Activated CD4-positive, alpha-beta memory T cell treated with anti-CD3 and anti-CD28 coated beads, Interleukin-2, amount 10 ng/mL, durations not matched to agents 7 days and 5 days (primary cell): ENCODE measurements at regions not wholly inside any gene's neighbourhood (a gene's known extent, or its start where the extent isn't known, plus 50 kb on each side); places are given as distances from the start of the nearest gene placed in this dataset.

Experiments
- CTCF ChIA-PET: fragments of 350-600 bp; sonication (Branson Sonifier 250); formaldehyde crosslinking; loops from one replicate; lab custom pipeline; 2021; ENCODE audit warnings: antibody characterized with exemption, inconsistent platforms; lab: Charles Lee
- POLR2A ChIA-PET: fragments of 350-600 bp; sonication (Branson Sonifier 250); formaldehyde crosslinking; loops from one replicate; lab custom pipeline; 2021; ENCODE audit warnings: antibody characterized with exemption; lab: Charles Lee
- DNase-seq: peaks from one replicate; pipeline ENCODE4 v3.0.0-alpha.2; 2020
- H3K27ac Mint-ChIP-seq: one replicate; pipeline ENCODE4 v1.8.0; 2021; ENCODE audit warnings: mild to moderate bottlenecking, mixed read lengths
- H3K27me3 Mint-ChIP-seq: one replicate; pipeline ENCODE4 v1.8.0; 2021; ENCODE audit warnings: mixed read lengths
- H3K36me3 Mint-ChIP-seq: one replicate; pipeline ENCODE4 v1.8.0; 2021; ENCODE audit warnings: low read depth, mixed read lengths
- H3K4me1 Mint-ChIP-seq: one replicate; pipeline ENCODE4 v1.8.0; 2021; ENCODE audit warnings: mixed read lengths
- H3K4me3 Mint-ChIP-seq: one replicate; pipeline ENCODE4 v1.8.0; 2021; ENCODE audit warnings: mild to moderate bottlenecking, mixed read lengths
- H3K9me3 Mint-ChIP-seq: one replicate; pipeline ENCODE4 v1.8.0; 2021; ENCODE audit warnings: mixed read lengths

- H3K27me3 Mint-ChIP-seq: no peaks in the 10 kb centered on the region
- no peaks in the 10 kb centered on the region for H3K9me3 Mint-ChIP-seq
- H3K27ac Mint-ChIP-seq: no peak overlapping the region
- peaks cover 24% of the 10 kb centered on the region for H3K4me1 Mint-ChIP-seq
- no peak for DNase-seq
- CTCF ChIA-PET: interaction anchor here (0.6 kb wide), 1 partner anchor 785 kb away, joined by 3 read pairs; no protein-coding TSS in a partner anchor
- POLR2A ChIA-PET: no interaction called here
- no peaks in the 10 kb centered on the region for H3K36me3 Mint-ChIP-seq
- no peak overlapping the region for H3K4me3 Mint-ChIP-seq
Observed at GRCh38 chr16:79452671-79453070, 147.9 kb downstream of the MAF start.

GRCh38 chr16:79451196-79451816 lies 149.2 kb downstream of the MAF start:
- peaks cover 24% of the 10 kb centered on the region for H3K4me1 Mint-ChIP-seq
- H3K27ac Mint-ChIP-seq: peak overlapping the region; percentile 64
- peak; percentile 23 for DNase-seq
- no peaks in the 10 kb centered on the region for H3K9me3 Mint-ChIP-seq
- POLR2A ChIA-PET: interaction anchor here (0.7 to 1.2 kb wide), 4 partner anchors 13 to 709 kb away, joined by 3 read pairs; no protein-coding TSS in a partner anchor
- no peaks in the 10 kb centered on the region for H3K36me3 Mint-ChIP-seq
- no peak overlapping the region for H3K4me3 Mint-ChIP-seq
- no peaks in the 10 kb centered on the region for H3K27me3 Mint-ChIP-seq
- CTCF ChIA-PET: interaction anchor here (0.8 to 1.1 kb wide), 2 partner anchors 68 to 80 kb away, joined by 3 read pairs; no protein-coding TSS in a partner anchor

GRCh38 chr16:79449900-79450299 lies 150.6 kb downstream of the MAF start:
- Mint-ChIP-seq H3K9me3 (no peaks in the 10 kb centered on the region), H3K36me3 (no peaks in the 10 kb centered on the region), H3K4me1 (peaks cover 24% of the 10 kb centered on the region), H3K4me3 (no peak overlapping the region), H3K27ac (no peak overlapping the region), H3K27me3 (no peaks in the 10 kb centered on the region)
- POLR2A ChIA-PET: no interaction called here
- CTCF ChIA-PET: no interaction called here
- DNase-seq: no peak

GRCh38 chr16:79449067-79449769 lies 151.3 kb downstream of the MAF start:
- H3K27ac Mint-ChIP-seq: no peak overlapping the region
- no peak overlapping the region for H3K4me3 Mint-ChIP-seq
- peaks cover 24% of the 10 kb centered on the region for H3K4me1 Mint-ChIP-seq
- no peaks in the 10 kb centered on the region for H3K9me3 Mint-ChIP-seq
- DNase-seq: no peak
- no peaks in the 10 kb centered on the region for H3K27me3 Mint-ChIP-seq
- ChIA-PET CTCF (no interaction called here), POLR2A (no interaction called here)
- H3K36me3 Mint-ChIP-seq: no peaks in the 10 kb centered on the region

GRCh38 chr16:79444572-79444971 lies 156.0 kb downstream of the MAF start:
- Mint-ChIP-seq H3K4me1 (no peaks in the 10 kb centered on the region), H3K27me3 (no peaks in the 10 kb centered on the region), H3K27ac (no peak overlapping the region), H3K36me3 (no peaks in the 10 kb centered on the region), H3K4me3 (no peak overlapping the region), H3K9me3 (no peaks in the 10 kb centered on the region)
- POLR2A ChIA-PET: no interaction called here
- no peak for DNase-seq
- CTCF ChIA-PET: interaction anchor here (0.6 kb wide), 1 partner anchor 161 kb away, joined by 3 read pairs; no protein-coding TSS in a partner anchor

GRCh38 chr16:79439901-79440300 lies 160.6 kb downstream of the MAF start:
- Mint-ChIP-seq H3K27me3 (no peaks in the 10 kb centered on the region), H3K27ac (no peak overlapping the region), H3K36me3 (no peaks in the 10 kb centered on the region), H3K4me1 (no peaks in the 10 kb centered on the region), H3K9me3 (no peaks in the 10 kb centered on the region), H3K4me3 (no peak overlapping the region)
- ChIA-PET CTCF (no interaction called here), POLR2A (no interaction called here)
- DNase-seq: no peak

- Mint-ChIP-seq H3K4me3 (no peak overlapping the region), H3K27ac (no peak overlapping the region)
- POLR2A ChIA-PET: no interaction called here
Observed at GRCh38 chr16:79437764-79438751, 162.5 kb downstream of the MAF start.

GRCh38 chr16:79436885-79437284 lies 163.7 kb downstream of the MAF start:
- H3K4me1 Mint-ChIP-seq: no peaks in the 10 kb centered on the region
- no peak overlapping the region for H3K27ac Mint-ChIP-seq
- no peaks in the 10 kb centered on the region for H3K36me3 Mint-ChIP-seq
- no peaks in the 10 kb centered on the region for H3K27me3 Mint-ChIP-seq
- H3K9me3 Mint-ChIP-seq: peaks cover 3% of the 10 kb centered on the region
- no peak for DNase-seq
- no peak overlapping the region for H3K4me3 Mint-ChIP-seq
- ChIA-PET CTCF (no interaction called here), POLR2A (no interaction called here)

More at GRCh38 chr16:79437764-79438751, 162.5 kb downstream of the MAF start:
- no peak for DNase-seq
- Mint-ChIP-seq H3K27me3 (no peaks in the 10 kb centered on the region), H3K36me3 (no peaks in the 10 kb centered on the region), H3K4me1 (no peaks in the 10 kb centered on the region), H3K9me3 (no peaks in the 10 kb centered on the region)
- CTCF ChIA-PET: no interaction called here

GRCh38 chr16:79434771-79435170 lies 165.8 kb downstream of the MAF start:
- POLR2A ChIA-PET: no interaction called here
- Mint-ChIP-seq H3K4me3 (no peak overlapping the region), H3K4me1 (no peaks in the 10 kb centered on the region), H3K27me3 (no peaks in the 10 kb centered on the region), H3K27ac (no peak overlapping the region), H3K9me3 (peaks cover 6% of the 10 kb centered on the region), H3K36me3 (no peaks in the 10 kb centered on the region)
- DNase-seq: no peak
- CTCF ChIA-PET: interaction anchor here (0.5 kb wide), 1 partner anchor 22 kb away, joined by 3 read pairs; no protein-coding TSS in a partner anchor

GRCh38 chr16:79434092-79434491 lies 166.4 kb downstream of the MAF start:
- Mint-ChIP-seq H3K9me3 (peaks cover 6% of the 10 kb centered on the region), H3K27me3 (no peaks in the 10 kb centered on the region), H3K4me3 (no peak overlapping the region), H3K4me1 (no peaks in the 10 kb centered on the region), H3K27ac (no peak overlapping the region), H3K36me3 (no peaks in the 10 kb centered on the region)
- ChIA-PET CTCF (interaction anchor here (1.0 to 1.5 kb wide), 2 partner anchors 25 to 168 kb away, joined by 3 read pairs; no protein-coding TSS in a partner anchor), POLR2A (no interaction called here)
- no peak for DNase-seq

- CTCF ChIA-PET: no interaction called here
- Mint-ChIP-seq H3K4me1 (no peaks in the 10 kb centered on the region), H3K4me3 (no peak overlapping the region), H3K9me3 (peaks cover 6% of the 10 kb centered on the region), H3K27ac (no peak overlapping the region), H3K36me3 (no peaks in the 10 kb centered on the region), H3K27me3 (no peaks in the 10 kb centered on the region)
- POLR2A ChIA-PET: no interaction called here
- no peak for DNase-seq
Observed at GRCh38 chr16:79431923-79432322, 168.6 kb downstream of the MAF start.

- peaks cover 6% of the 10 kb centered on the region for H3K9me3 Mint-ChIP-seq
- no peaks in the 10 kb centered on the region for H3K4me1 Mint-ChIP-seq
- H3K27ac Mint-ChIP-seq: no peak overlapping the region
- H3K27me3 Mint-ChIP-seq: no peaks in the 10 kb centered on the region
- no peak for DNase-seq
- POLR2A ChIA-PET: no interaction called here
- H3K36me3 Mint-ChIP-seq: no peaks in the 10 kb centered on the region
- no peak overlapping the region for H3K4me3 Mint-ChIP-seq
- CTCF ChIA-PET: no interaction called here
Observed at GRCh38 chr16:79430191-79430678, 170.3 kb downstream of the MAF start.
